Pancreas (tissue), 10 donors: ENCODE measurements at regions not wholly inside any gene's neighbourhood (a gene's known extent, or its start where the extent isn't known, plus 50 kb on each side); places are given as distances from the start of the nearest gene placed in this dataset.

ENCODE experiments used
- ATAC-seq, 4 donors: fragments of 200-7000 bp; cut with Tn5 transposase; one replicate each; pipeline versions ENCODE4 v1.8.0 to v1.9.1; 2020; ENCODE audit warnings: mild to moderate bottlenecking in 4 of 4, moderate library complexity in 4 of 4
- DNase-seq, 6 donors: peaks; one replicate each; pipeline ENCODE4 v3.0.0-alpha.2; 2020
- FAIRE-seq: peaks from 2 replicates; lab custom pipeline; 2012; peaks lifted over from hg19 to GRCh38; lab: Jason Lieb, UNC
- H3K27ac ChIP-seq, 4 donors: fragments of 200-600 bp; sonication (generic); 1 replicate in 3 of 4; 2 replicates in 1 of 4; pipeline versions ENCODE4 v1.5.0 to v1.8.0; 2020
- H3K27me3 ChIP-seq, 4 donors: fragments of 200-600 bp; one replicate each; pipeline ENCODE4 v1.8.0; 2021
- H3K36me3 ChIP-seq, 3 donors: fragments of 200-600 bp; sonication (generic) in 1 of 3; one replicate each; pipeline versions ENCODE4 v1.5.0 to v1.8.0; 2020 to 2021
- H3K4me1 ChIP-seq, 3 donors: fragments of 200-600 bp; one replicate each; pipeline ENCODE4 v1.8.0; 2021
- H3K4me3 ChIP-seq, 4 donors: fragments of 200-600 bp; sonication (generic) in 2 of 4; one replicate each; pipeline versions ENCODE4 v1.5.0 to v1.8.0; 2020 to 2021
- H3K9me3 ChIP-seq, 4 donors: fragments of 200-600 bp; one replicate each; pipeline ENCODE4 v1.8.0; 2021
- CTCF ChIP-seq, 4 donors: fragments of 200-600 bp; sonication (generic) in 3 of 4; IDR thresholded peaks; one replicate each; pipeline versions ENCODE4 v1.5.0 to v1.8.0; 2021; ENCODE audit warnings: antibody characterized with exemption in 4 of 4
- WGBS, 2 donors: extraction: QIAGEN DNeasy Blood & Tissue Kit; methylation state at CpG; one replicate each; pipeline ENCODE4 v1.1.7; 2013; 5-methylcytosine and 5-hydroxymethylcytosine counted together
- intact Hi-C, 3 donors: fragments of 100-400 bp; cut with DNase I; formaldehyde crosslinking; loops; one replicate each; pipeline versions ENCODE4 v1.11.1 to v1.14.2; 2022
- donor health status: healthy with polysubstance abuse.
- donor health status: DM: no; HTN: no; CAD: no; lungs with moderate emphysema.
- donor health status: DM: no; HTN: no; CAD: no.
- donor health status: control.
- donor health status: control.
- donor health status: Bipolar disorder and iron deficiency.
- donor health status: DM: yes; HTN: yes; CAD: no.
- donor health status: DM: no; HTN: no; CAD: no.
- donor health status: DM: no; HTN: no; CAD: no.
- donor health status: DM: yes; HTN: yes; CAD: no.

- ATAC-seq: no peak
- intact Hi-C loops: no loop called here
- DNase-seq: no peak
- Histone ChIP-seq H3K27me3 (no peaks in the 10 kb centered on the region), H3K36me3 (no peaks in the 10 kb centered on the region), H3K9me3 (no peaks in the 10 kb centered on the region), H3K27ac (no peak overlapping the region), H3K4me1 (peaks cover 0 to 4% (median 3%) of the 10 kb centered on the region in 3 donors), H3K4me3 (no peak overlapping the region)
- WGBS, 2 donors: 28 to 30% methylated on average over 6 of the region's 6 CpGs
- FAIRE-seq: no peak
- TF ChIP-seq CTCF (IDR thresholded peaks at IDR 0.05): no peak
These were observed 55.7 kb downstream of the FHIP2A start for GRCh38 chr10:114877301-114877644.

- TF ChIP-seq CTCF (IDR thresholded peaks at IDR 0.05): no peak
- intact Hi-C loops: no loop called here
- ATAC-seq (no peak), FAIRE-seq (no peak), DNase-seq (no peak)
- H3K9me3 ChIP-seq: no peaks in the 10 kb centered on the region
- peaks cover 0 to 4% (median 3%) of the 10 kb centered on the region in 3 donors for H3K4me1 ChIP-seq
- no peak overlapping the region for H3K4me3 ChIP-seq
- H3K27me3 ChIP-seq: no peaks in the 10 kb centered on the region
- H3K36me3 ChIP-seq: no peaks in the 10 kb centered on the region
- no peak overlapping the region for H3K27ac ChIP-seq
These were observed 57.5 kb downstream of the FHIP2A start for GRCh38 chr10:114879093-114879492.

GRCh38 chr10:114879541-114880158 lies 58.1 kb downstream of the FHIP2A start:
- Histone ChIP-seq H3K4me1 (peaks cover 0 to 4% (median 3%) of the 10 kb centered on the region in 3 donors), H3K27ac (no peak overlapping the region), H3K27me3 (no peaks in the 10 kb centered on the region), H3K4me3 (no peak overlapping the region), H3K36me3 (no peaks in the 10 kb centered on the region), H3K9me3 (no peaks in the 10 kb centered on the region)
- peak in 1 of 6 donors; percentile 28 for DNase-seq
- peak in 2 of 4 donors; percentile 44 to 58 for ATAC-seq
- WGBS, 2 donors: 27 to 32% methylated on average over 13 of the region's 13 CpGs
- FAIRE-seq: no peak
- intact Hi-C loops: loop anchor here in 1 of 3 donors (10.0 kb wide), 1 partner anchor 235 kb away; no protein-coding TSS in a partner anchor
- TF ChIP-seq CTCF (IDR thresholded peaks at IDR 0.05): peak in 3 of 4 donors; percentile 9 to 35 (median 27)

GRCh38 chr10:114881417-114881816 lies 56.6 kb upstream of the TRUB1 start:
- no peaks in the 10 kb centered on the region for H3K27me3 ChIP-seq
- TF ChIP-seq CTCF (IDR thresholded peaks at IDR 0.05): no peak
- ATAC-seq (no peak), DNase-seq (no peak), FAIRE-seq (no peak)
- H3K36me3 ChIP-seq: no peaks in the 10 kb centered on the region
- H3K4me1 ChIP-seq: peaks cover 0 to 4% (median 3%) of the 10 kb centered on the region in 3 donors
- intact Hi-C loops: loop anchor here in 1 of 3 donors (10.0 kb wide), 1 partner anchor 233 kb away; no protein-coding TSS in a partner anchor
- 89 to 98% methylated on average over 3 of the region's 3 CpGs for WGBS, 2 donors
- H3K27ac ChIP-seq: no peak overlapping the region
- H3K4me3 ChIP-seq: no peak overlapping the region
- no peaks in the 10 kb centered on the region for H3K9me3 ChIP-seq

GRCh38 chr10:114881901-114882300 lies 56.1 kb upstream of the TRUB1 start:
- no peak overlapping the region for H3K4me3 ChIP-seq
- no peaks in the 10 kb centered on the region for H3K36me3 ChIP-seq
- H3K9me3 ChIP-seq: no peaks in the 10 kb centered on the region
- FAIRE-seq (no peak), DNase-seq (no peak), ATAC-seq (no peak)
- no peaks in the 10 kb centered on the region for H3K27me3 ChIP-seq
- no peak for TF ChIP-seq CTCF (IDR thresholded peaks at IDR 0.05)
- H3K4me1 ChIP-seq: peaks cover 0 to under 1% (median under 1%) of the 10 kb centered on the region in 3 donors
- no peak overlapping the region for H3K27ac ChIP-seq
- 77 to 79% methylated on average over 12 of the region's 12 CpGs for WGBS, 2 donors
- intact Hi-C loops: loop anchor here in 1 of 3 donors (10.0 kb wide), 1 partner anchor 233 kb away; no protein-coding TSS in a partner anchor
